Right ventricle myocardium superior (tissue), 1 donor: ENCODE measurements at regions not wholly inside any gene's neighbourhood (a gene's known extent, or its start where the extent isn't known, plus 50 kb on each side); places are given as distances from the start of the nearest gene placed in this dataset.

Experiments
- ATAC-seq: fragments of 200-7000 bp; cut with Tn5 transposase; one replicate; pipeline ENCODE4 v1.9.1; 2020; ENCODE audit warnings: mild to moderate bottlenecking; ENCODE audit not compliant: poor library complexity
- DNase-seq: peaks from one replicate; pipeline ENCODE4 v3.0.0-alpha.2; 2020
- intact Hi-C: fragments of 100-400 bp; cut with DNase I; formaldehyde crosslinking; loops from one replicate; pipeline ENCODE4 v1.11.2; 2022
- donor health status: DM: no; HTN: yes; CAD: no; lungs with severe emphysema.

DNA sequence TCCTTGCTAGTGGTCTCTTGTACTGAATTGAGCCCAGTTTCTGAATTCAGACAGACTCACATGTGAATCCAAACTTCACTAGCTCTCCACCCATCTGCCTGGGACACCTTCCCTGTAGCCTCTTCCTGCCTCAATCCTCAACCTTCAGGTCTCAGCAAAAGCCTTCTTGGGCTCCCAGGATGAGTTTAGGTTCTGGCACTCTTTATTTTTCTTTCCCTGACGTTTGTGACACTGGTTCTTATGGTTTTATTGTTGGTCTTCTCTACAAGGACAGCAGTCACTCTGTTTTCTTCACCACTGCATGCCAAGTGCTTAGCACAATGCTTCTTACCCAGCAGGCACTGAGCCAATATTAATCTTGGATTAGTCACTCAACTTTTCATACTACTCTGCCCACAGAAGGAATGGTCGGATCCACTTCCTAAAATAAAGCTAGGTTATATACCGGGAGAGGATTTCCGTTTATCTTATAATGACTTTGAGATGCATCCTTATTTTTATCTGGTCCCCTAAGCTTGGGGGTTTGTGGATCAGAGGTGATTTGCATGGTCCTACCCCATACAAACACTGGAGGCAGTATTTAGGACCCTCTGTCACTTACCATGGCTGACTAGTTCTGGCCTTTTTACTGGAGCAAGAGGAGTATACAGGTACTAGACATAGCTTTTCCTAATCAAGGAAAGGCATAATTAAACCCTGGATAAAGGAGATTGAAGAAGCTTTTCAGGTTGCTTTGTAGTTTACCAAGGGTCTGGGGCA, 186.3 kb downstream of the MYCN start:
- no peak for DNase-seq
- intact Hi-C loops, result no loop called here
- no peak for ATAC-seq

DNA sequence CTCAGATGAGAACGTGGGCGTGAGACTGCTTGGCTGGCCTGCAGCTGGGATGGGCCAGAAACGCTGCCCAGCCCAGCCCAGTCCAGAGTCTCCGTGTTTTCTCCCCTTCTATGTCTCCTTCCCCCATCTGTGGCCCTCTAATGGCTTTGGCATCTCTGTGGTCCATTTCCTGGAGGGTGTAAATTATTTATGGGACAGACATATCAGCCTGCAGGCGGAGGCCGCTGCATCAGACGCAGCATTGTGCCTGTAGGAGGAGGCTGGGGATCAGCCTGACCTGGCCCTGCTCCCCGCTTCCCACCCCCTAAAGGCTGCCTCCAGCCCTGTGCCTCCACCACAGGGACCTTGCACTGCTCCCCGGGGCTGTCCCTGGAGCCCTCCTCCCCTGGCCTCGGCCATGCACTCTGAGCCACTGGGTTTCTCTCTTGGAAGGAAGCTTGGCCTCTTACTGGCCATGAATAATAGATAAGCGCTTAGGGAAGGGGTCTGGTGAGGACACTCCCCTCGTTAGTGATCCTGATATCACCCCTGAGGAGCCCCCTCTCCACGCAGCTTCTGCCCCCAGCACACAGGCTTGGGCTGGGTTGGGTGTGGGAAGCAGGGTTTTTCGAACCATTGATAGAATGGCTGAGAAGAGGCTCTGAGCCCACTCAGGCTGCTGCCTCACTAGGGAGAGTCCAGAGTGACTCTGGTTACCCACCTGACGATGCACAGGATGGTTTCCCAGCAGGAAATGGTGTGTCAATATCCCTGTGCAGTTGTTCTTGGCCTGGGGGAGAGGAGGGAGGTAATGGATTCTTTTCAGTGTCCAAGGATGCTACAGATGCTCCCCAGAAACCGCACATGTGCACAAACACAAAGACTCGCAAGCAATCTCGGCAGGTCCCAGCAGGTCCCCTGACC, 185.5 kb downstream of the MYCN start:
- intact Hi-C loops, result no loop called here
- ATAC-seq (no peak), DNase-seq (no peak)

DNA sequence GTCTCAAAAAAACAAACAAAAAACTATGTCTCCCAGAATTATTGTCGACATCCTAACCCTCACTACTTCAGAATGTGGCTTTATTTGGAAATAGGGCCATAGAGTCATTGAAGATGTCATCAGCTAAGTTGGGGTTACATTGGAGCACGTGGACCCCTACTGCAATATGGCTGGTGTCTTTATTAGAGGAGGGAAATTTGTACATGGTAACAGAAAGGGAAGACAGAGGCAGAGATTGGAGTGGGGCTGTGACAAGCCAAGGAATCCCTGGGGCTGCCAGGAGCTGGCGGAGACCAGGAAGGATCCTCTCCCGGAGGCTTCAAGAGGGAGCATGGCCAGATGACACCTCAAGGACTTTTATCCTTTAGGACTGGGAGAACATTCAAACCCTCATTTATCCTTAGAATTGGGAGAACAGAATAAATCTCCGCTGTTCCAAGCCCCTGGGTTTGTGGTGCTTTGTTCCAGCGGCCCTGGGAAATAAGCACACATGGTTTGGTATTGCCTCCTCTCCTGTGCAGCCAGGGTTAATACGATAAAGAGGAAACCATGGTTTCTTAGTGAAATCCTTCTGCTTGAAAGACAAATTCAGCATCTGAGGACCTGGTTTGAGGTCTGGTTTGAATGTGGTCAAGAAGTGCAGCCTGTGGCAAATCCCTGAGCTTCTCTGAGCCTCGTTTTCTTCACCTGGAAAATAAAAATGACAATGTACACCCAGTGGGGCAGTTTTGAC, 184.7 kb downstream of the MYCN start:
- intact Hi-C loops, result no loop called here
- ATAC-seq (no peak), DNase-seq (no peak)

DNA sequence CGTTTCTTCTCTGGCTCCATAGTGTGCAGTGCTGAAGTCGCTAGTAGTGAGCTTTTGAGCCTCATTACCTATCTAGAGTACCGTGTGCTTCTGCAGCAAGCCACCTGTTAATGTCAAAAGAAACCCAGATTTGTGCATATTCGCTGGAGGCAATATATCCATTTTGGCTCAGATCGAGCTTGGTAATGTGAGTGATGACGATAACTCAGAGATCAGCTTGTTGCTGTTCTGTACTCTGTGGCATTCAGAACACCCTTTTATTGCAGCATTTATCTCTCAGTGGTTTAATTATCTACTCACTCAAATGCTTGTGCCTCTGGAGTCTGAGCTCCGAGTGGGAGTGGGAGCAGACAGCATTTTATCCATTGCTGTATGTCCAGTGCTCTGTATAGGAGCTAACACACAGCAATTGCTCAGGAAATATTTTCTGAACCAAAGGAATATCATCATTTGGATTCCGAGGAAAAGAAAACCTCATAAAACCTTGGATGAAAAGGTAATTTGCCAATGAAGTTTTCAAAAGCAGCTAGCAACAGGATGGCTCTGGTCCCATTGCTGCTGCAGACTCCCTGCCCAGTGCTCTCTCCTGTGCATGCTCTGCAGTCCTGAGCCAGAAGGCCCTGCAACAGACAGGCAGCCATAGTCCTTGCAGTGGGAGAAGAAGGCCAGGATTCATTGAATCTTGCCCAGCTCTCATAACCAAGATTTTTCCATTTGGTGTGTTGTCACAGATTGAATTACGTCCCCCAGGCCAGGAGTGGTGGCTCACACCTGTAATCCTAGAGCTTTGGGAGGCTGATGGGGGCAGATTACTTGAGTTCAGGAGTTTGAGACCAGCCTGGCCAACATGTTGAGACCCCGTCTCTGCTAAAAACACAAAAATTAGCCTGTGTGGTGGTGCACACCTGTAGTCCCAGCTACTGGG, 183.8 kb downstream of the MYCN start:
- DNase-seq (no peak), ATAC-seq (no peak)
- intact Hi-C loops, result no loop called here

DNA sequence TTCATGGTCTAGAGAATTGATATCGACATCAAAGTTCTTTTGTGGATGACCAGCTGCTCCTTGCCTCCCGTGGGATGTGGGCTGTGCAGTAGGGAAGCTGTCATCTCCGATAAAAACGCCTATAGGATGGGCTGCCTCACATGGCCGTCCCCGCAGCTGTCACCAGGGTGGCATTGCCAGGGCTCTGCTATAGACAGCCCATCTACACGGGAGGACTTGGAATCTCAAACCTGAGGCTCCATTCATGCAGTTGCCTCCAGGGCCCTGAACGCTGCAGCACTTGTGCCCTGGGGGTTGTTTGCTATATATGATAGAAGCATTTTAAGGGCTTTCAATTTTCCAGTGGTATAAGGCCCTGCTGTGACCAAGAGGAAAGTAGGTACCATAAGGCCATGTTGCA, 183.1 kb downstream of the MYCN start:
- intact Hi-C loops, result no loop called here
- ATAC-seq (no peak), DNase-seq (no peak)

DNA sequence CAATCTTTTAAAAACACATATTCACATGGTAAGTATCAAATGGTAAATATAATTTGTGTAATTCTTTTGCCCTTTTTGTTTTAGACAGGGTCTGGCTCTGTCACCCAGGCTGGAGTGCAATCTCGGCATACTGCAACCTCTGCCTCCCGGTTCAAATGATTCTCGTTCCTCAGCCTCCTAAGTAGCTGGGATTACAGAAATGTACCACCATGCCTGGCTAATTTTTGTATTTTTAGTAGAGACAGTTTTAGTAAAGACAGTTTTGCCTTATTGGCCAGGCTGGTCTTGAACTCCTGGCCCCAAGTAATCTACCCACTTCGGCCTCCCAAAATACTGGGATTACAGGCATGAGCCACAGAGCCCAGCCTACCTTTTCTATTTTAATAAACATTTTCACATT, 182.2 kb downstream of the MYCN start:
- ATAC-seq (no peak), DNase-seq (no peak)
- intact Hi-C loops, result no loop called here

DNA sequence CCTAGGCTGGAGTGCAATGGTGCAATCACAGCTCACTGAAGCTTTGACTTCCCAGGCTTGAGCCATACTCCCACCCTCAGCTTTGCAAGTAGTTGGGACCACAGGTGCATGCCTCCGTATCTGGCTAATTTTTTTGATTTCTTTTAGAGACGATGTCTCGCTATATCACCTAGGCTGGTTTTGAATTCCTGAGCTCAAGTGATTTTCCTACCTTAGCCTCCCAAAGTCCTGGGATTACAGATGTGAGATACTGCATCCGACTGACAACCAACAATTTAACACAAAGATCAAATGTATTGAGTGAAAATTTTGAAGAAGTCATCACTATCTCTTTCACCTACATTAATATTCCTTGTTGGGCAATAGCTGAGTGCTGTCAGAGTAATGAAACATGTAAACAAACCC, 181.6 kb downstream of the MYCN start:
- intact Hi-C loops, result no loop called here
- DNase-seq (no peak), ATAC-seq (no peak)

DNA sequence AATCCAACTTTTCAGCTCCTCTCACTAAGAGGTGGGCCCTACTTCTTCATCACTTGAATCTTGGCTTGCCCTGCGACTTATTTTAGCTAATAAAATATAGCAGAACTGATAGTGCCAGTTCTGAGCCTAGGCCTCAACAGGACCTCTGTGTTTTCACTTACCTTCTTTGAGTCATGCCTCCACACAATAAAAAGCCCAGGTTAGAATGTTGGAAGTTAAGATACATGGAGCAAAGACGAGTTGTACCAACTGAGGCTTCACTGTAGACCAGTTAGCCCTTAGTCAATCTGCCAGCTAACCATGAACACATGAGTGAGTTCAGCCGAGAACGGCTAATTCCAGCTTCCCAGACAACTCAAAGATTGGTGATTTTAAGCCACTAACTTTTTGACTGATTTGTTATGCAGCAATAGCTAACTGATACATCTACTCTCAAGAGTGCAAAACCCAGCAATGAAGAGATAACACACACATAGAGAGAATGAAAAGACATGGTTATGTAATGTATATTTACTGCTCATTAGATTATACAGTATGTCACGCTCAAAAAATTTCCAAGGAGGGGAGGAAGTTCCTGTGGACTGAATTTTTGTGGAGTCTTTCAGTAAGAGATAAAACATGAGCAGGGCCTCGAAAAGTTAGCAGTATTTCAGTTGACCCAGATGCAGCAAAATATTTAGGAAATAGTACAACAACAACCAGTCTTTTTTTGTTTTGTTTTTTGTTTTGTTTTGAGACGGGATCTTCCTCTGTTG, 181.1 kb downstream of the MYCN start:
- intact Hi-C loops, result no loop called here
- no peak for DNase-seq
- ATAC-seq, result no peak

DNA sequence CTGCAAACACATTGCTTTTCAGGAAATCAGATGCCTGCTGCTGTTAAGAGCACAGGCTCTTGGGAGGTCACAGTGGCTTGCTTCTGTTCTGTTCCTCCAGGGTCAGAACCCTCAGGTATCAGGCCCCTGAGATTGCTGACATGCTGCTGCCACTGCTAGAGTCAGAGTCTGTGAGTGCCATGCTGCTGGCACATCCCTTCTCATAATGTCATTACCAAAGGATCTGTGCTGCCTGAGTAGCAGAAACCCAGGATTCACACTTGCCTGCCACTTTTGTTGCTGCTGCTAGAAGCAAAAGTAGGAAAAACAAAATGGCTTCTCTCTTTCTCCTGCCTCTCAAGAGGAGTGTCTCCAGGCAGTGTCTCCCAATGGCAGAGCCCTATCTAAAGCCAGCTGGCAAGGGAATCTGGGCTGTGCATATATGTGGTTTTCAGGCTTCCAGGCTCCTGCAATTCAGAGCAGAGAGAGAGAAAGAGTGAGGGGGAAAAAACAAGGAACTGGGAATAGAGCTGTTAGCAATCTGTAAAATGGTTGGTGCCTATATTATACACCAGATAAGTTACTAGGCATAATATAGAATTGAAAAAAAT, 180.3 kb downstream of the MYCN start:
- intact Hi-C loops, result no loop called here
- DNase-seq (no peak), ATAC-seq (no peak)

DNA sequence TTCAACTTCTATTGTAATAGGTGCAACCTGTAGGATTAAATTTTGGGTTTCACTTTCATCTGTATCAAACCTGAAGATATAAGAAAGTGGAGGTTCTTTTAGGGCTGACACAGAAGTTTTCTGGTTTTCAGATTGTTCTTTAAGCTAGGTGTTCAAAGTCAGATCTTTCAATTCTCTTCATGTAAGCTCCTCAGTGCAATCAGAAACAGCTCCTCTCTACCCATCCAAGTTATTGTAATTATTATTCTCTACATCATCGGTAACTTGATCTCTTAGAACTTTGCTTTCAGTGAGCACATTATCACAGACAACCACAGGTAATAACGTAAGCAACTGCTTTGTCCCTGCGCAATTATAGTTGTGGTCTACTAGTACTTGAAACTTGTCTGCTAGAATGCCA, 179.4 kb downstream of the MYCN start:
- DNase-seq (no peak), ATAC-seq (no peak)
- intact Hi-C loops, result no loop called here

DNA sequence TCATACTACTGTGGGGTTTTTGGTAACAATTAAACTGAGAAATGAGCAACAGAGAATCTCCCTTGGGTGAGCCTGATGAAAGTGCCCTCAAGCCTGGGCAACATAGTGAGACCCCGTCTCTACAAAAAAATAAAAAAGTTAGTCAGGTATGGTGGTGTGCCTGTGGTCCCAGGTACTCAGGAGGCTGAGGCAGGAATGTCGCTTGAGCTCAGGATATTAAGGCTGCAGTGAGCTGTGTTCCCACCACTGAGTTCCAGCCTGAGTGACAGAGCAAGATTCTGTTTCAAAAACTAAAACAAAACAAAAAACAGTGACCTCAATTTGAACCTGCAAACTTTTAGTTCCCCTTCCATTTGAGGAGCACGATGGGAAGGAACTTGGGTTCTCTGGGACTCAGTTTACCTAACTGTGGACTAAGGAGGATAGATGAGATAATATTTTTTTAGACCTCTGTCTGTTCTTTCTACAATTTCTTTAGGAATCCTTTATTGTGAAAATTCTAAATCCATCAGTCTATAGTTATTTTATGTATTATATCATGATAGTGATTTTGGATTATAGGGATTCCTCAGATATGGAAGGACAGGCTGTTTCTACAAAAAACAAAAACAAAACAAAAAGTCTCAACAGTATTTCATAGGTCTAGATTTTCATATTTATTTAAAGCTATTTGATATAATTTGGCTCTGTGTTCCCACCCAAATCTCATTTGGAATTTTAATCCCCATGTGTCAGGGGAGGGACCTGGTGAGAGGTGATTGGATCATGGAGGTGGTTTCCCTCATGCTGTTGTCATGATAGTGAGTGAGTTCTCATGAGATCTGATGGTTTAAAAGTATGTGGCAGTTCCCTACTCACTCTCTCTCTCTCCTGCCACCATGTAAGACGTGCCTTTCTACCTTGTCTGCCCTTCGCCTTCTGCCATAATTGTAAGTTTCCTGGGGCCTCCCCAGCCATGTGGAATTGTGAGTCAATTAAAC, 178.6 kb downstream of the MYCN start:
- ATAC-seq, result no peak
- intact Hi-C loops, result no loop called here

DNA sequence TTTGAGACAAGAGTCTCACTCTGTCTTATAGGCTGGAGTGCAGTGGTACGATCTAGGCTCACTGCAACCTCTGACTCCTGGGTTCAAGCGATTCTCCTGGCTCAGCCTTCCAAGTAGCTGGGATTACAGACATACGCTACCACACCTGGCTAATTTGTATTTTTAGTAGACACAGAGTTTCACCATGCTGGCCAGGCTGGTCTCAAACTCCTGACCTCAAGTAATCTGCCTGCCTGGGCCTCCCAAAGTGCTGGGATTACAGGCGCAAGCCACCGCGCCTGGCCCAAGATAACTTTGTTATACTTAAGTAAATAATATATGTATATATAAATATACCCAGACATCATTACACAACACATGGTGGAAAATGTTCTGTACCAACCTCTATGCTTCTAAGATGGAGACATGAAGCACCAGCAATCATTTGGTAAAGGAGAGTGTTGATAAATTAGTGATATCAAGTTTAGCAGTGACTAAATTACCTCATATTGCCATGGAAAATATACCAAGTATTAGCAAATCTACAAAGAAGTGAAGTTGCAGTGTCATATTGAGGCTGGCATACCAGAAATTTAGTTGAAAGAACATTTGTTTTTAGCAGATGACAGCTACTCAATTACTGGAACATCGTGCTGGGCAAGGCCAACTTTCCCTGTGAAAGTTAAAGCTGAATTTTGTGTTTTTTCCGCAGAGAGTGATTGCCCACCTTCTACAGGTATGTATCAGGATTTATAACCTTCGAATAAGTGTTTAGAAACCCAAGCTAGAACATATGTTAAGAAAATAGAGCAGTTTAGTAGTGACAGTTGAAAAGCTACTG, 177.7 kb downstream of the MYCN start:
- DNase-seq (no peak), ATAC-seq (no peak)
- intact Hi-C loops, result no loop called here

More for the DNA sequence above, 178.6 kb downstream of the MYCN start:
- DNase-seq, result no peak

DNA sequence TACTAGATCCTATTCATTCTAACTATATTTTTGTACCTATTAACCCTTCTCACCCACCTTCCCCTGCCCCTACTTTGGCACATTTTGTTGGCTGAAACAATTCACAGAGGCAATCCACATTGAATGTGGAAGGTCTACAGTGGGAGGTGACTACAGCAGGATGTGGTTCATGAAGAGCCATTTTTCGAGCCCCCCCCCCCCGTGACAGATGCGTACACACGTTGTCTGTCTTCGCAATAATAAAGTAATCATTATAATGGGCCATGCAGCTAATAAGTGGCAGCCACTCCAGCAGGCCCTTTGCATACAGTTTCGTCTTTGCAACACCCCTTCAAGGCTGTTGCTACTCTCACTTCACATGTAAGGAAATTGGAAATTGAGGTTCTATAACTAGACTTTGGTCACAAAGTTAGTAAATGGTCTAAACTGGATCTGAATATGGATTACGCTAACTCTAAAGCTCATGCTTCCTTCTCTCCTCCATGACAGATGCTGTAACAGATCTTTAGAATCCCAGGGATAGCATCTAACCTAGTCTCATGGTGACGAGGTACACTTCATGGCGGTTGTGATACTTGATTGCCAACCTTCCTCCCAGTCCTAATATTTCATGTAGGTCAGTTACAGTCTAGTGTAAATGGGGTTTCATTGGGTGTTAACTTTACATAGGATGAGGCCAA, 176.8 kb downstream of the MYCN start:
- DNase-seq, result no peak
- ATAC-seq, result no peak
- intact Hi-C loops, result no loop called here

DNA sequence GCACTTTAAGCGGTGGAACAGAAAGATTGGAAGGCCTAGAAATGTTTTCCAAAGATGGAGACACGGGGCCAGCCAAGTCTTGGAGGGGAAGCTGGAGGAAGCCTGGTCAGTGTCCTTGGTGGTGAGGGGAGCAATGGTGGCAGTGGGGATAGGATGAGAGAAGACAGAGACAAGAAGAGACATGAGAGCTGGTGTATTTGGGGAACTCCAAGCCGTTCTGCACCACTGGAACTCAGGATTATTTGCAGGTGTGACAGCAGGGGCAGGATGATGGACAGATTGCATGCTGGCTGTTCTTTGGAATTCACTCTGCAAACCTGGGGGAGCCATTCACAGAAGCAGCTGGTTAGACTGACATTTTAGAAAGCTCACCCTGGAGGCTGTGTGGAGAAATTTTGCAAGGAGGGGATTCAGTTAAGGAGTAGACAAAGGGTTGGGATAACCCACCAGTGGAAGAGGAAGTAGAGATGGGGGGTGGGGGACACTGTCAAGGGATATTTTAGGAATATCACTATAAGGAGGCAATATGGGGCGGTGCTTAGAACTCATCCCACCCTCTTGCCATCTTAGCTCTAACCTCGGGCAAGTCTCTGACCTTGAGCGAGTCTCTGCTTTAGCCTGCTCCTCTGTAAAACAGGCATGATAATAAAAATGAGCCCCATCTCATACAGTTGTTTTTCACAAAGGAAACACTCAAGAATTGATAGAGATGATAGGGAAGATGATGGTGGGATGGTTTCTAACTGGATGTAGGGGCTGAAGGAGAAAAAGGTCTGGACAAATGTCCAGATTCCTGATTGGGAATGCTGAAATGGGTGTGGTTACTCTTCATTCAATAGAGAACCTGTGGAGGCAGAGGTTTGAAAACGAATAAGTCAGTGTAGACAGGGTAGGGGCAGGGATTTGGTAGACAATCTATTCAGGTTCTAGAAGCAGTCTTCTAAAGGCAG, 175.8 kb downstream of the MYCN start:
- intact Hi-C loops, result no loop called here
- no peak for DNase-seq
- no peak for ATAC-seq
